Spleen (tissue), 11 donors: ENCODE measurements at regions not wholly inside any gene's neighbourhood (a gene's known extent, or its start where the extent isn't known, plus 50 kb on each side); places are given as distances from the start of the nearest gene placed in this dataset.
A peak's percentile ranks its signal among the peaks of the same experiment; 100 is the strongest.

Experiments used
- DNase-seq: peaks from one replicate; pipeline ENCODE4 v3.0.0-alpha.2; 2020
- H3K27ac ChIP-seq, 8 donors: fragments of 200-600 bp; sonication (generic) in 7 of 8; 1 replicate in 4 of 8; 2 replicates in 4 of 8; pipeline versions ENCODE4 v1.5.0 to v1.8.0; 2016 to 2021; ENCODE audit warnings: inconsistent platforms in 4 of 8, mild to moderate bottlenecking in 4 of 8, moderate library complexity in 1 of 8
- H3K27me3 ChIP-seq, 7 donors: fragments of 200-600 bp; sonication (generic) in 6 of 7; replicated peaks in 1 of 7; 1 replicate in 4 of 7; 2 replicates in 3 of 7; pipeline versions ENCODE4 v1.5.0 to v1.8.0; 2016 to 2021; ENCODE audit warnings: inconsistent platforms in 3 of 7, mild to moderate bottlenecking in 1 of 7
- H3K36me3 ChIP-seq, 6 donors: fragments of 200-600 bp; sonication (generic) in 5 of 6; 1 replicate in 4 of 6; 2 replicates in 2 of 6; pipeline versions ENCODE4 v1.5.0 to v1.8.0; 2016 to 2021; ENCODE audit warnings: inconsistent platforms in 2 of 6
- H3K4me1 ChIP-seq, 6 donors: fragments of 200-600 bp; sonication (generic) in 5 of 6; 1 replicate in 3 of 6; 2 replicates in 3 of 6; pipeline versions ENCODE4 v1.5.0 to v1.8.0; 2016 to 2021; ENCODE audit warnings: inconsistent platforms in 3 of 6
- H3K4me3 ChIP-seq, 8 donors: fragments of 200-600 bp; sonication (generic) in 7 of 8; 1 replicate in 4 of 8; 2 replicates in 4 of 8; pipeline versions ENCODE4 v1.5.0 to v1.8.0; 2016 to 2021; ENCODE audit warnings: inconsistent platforms in 4 of 8, mild to moderate bottlenecking in 4 of 8, moderate library complexity in 2 of 8
- H3K9me3 ChIP-seq, 8 donors: fragments of 200-600 bp; sonication (generic) in 7 of 8; 1 replicate in 4 of 8; 2 replicates in 4 of 8; pipeline versions ENCODE4 v1.5.0 to v1.8.0; 2016 to 2021; ENCODE audit warnings: inconsistent platforms in 4 of 8
- POLR2A ChIP-seq, 3 donors: fragments of 450-650 bp; IDR thresholded peaks; one replicate each; pipeline ENCODE4 v1.5.1; 2017; ENCODE audit warnings: antibody characterized with exemption in 3 of 3, mild to moderate bottlenecking in 1 of 3
- POLR2AphosphoS5 ChIP-seq, 3 donors: sonication (generic); formaldehyde crosslinking; IDR thresholded peaks; one replicate each; pipeline ENCODE4 v1.5.1; 2017; ENCODE audit warnings: antibody characterized with exemption in 3 of 3
- WGBS, 5 donors: extraction: QIAGEN DNeasy Blood & Tissue Kit in 3 of 5; methylation state at CpG; one replicate each; pipeline versions ENCODE4 v1.1.5 to v1.1.7; 2013 to 2018; 5-methylcytosine and 5-hydroxymethylcytosine counted together
- intact Hi-C: fragments of 100-400 bp; cut with DNase I; formaldehyde crosslinking; loops from one replicate; pipeline ENCODE4 v1.15.0; 2023; ENCODE audit warnings: low total_unique reads
- TF ChIP-seq, protein P1 (sequence below), 11 experiments: fragments of 200-600 bp in 7 of 11; fragments of 450-650 bp in 4 of 11; sonication (generic) in 4 of 11; IDR thresholded peaks in 8 of 11; conservative IDR thresholded peaks in 3 of 11; 1 replicate in 7 of 11; 2 replicates in 4 of 11; pipeline versions ENCODE4 v1.4.0 to v1.8.0; 2016 to 2021; ENCODE audit warnings: antibody characterized with exemption in 11 of 11, inconsistent platforms in 4 of 11, mild to moderate bottlenecking in 1 of 11
- donor health status: healthy with polysubstance abuse.
- donor health status: DM: no; HTN: no; CAD: no; lungs with moderate emphysema.
- donor health status: DM: no; HTN: no; CAD: no.
- donor health status: Bipolar disorder and iron deficiency.
- donor health status: healthy.
- donor health status: DM: no; HTN: no; CAD: no.
- donor health status: DM: yes; HTN: yes; CAD: no.

DNA sequence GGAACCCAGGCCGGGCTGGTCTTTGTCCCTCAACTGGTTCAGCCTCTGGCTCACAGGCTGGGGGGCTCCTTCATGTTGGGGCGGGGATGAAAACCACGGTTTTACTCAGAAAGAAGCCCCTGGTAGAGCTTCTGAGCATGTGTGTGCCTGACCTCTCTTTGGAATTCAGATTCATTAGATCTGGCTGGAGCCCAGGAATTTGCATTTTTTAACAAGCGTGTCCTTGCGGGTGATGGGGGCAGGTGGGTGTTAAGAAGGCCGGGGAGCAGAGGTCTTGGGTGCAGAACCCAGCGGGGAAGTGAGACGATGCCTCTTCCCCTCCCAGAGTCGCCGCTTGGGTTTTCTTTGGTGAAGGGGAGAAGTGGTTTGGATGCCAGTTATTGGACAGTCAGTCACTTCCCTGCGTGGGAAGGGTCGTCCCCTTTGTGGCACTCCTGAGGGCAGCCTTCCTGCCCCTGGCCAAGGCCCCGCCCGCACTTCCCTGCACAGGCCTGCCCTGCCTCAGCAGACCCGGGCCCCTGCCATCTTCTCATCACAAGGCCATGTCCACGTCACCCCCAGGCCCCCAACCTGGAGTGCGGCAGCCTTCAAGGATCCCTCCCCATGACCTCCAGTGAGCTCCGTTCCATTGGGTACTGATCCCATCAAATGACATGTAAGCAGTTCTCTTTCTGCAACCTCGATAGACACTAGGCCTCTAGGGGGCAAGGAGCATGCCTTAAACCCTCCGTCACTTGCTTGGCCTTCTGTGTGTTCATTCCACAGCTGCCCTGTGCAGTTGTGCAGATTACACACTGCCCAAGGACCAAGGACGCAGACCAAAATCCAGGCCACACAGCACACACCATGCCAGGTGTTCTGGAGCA, 177.7 kb upstream of the CIBAR2 start:
- Histone ChIP-seq H3K36me3 (no peaks in the 10 kb centered on the region), H3K4me1 (peaks cover 14 to 57% (median 36%) of the 10 kb centered on the region in 6 donors), H3K27ac (no peak overlapping the region), H3K9me3 (no peaks in the 10 kb centered on the region), H3K27me3 (no peaks in the 10 kb centered on the region), H3K4me3 (no peak overlapping the region)
- DNase-seq, result no peak
- TF ChIP-seq POLR2AphosphoS5 (IDR thresholded peaks at IDR 0.05), result no peak
- TF ChIP-seq, protein P1, sequence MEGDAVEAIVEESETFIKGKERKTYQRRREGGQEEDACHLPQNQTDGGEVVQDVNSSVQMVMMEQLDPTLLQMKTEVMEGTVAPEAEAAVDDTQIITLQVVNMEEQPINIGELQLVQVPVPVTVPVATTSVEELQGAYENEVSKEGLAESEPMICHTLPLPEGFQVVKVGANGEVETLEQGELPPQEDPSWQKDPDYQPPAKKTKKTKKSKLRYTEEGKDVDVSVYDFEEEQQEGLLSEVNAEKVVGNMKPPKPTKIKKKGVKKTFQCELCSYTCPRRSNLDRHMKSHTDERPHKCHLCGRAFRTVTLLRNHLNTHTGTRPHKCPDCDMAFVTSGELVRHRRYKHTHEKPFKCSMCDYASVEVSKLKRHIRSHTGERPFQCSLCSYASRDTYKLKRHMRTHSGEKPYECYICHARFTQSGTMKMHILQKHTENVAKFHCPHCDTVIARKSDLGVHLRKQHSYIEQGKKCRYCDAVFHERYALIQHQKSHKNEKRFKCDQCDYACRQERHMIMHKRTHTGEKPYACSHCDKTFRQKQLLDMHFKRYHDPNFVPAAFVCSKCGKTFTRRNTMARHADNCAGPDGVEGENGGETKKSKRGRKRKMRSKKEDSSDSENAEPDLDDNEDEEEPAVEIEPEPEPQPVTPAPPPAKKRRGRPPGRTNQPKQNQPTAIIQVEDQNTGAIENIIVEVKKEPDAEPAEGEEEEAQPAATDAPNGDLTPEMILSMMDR (IDR thresholded peaks at IDR 0.05 in 8 of 11, conservative IDR thresholded peaks at IDR 0.05 in 3 of 11), result no peak
- no peak for TF ChIP-seq POLR2A (IDR thresholded peaks at IDR 0.05)
- intact Hi-C loops, result no loop called here
- WGBS, 5 donors, result 69 to 80% (median 73%) methylated on average over 19 to 21 of the region's 21 CpGs

GRCh38 chr16:85290626-85291301, 178.5 kb upstream of the CIBAR2 start:
- TF ChIP-seq POLR2AphosphoS5 (IDR thresholded peaks at IDR 0.05), result no peak
- TF ChIP-seq, protein P1 (IDR thresholded peaks at IDR 0.05 in 8 of 11, conservative IDR thresholded peaks at IDR 0.05 in 3 of 11), result no peak
- TF ChIP-seq POLR2A (IDR thresholded peaks at IDR 0.05), result no peak
- no peak overlapping the region for H3K4me3 ChIP-seq
- WGBS, 5 donors, result 64 to 84% (median 71%) methylated on average over 11 to 12 of the region's 12 CpGs
- intact Hi-C loops, result no loop called here
- no peaks in the 10 kb centered on the region for H3K9me3 ChIP-seq
- H3K27ac ChIP-seq, result peak overlapping the region in 7 of 8 donors; percentile 26 to 67 (median 63)
- H3K27me3 ChIP-seq, result no peaks in the 10 kb centered on the region
- H3K4me1 ChIP-seq, result peaks cover 14 to 54% (median 35%) of the 10 kb centered on the region in 6 donors
- H3K36me3 ChIP-seq, result no peaks in the 10 kb centered on the region
- no peak for DNase-seq

DNA sequence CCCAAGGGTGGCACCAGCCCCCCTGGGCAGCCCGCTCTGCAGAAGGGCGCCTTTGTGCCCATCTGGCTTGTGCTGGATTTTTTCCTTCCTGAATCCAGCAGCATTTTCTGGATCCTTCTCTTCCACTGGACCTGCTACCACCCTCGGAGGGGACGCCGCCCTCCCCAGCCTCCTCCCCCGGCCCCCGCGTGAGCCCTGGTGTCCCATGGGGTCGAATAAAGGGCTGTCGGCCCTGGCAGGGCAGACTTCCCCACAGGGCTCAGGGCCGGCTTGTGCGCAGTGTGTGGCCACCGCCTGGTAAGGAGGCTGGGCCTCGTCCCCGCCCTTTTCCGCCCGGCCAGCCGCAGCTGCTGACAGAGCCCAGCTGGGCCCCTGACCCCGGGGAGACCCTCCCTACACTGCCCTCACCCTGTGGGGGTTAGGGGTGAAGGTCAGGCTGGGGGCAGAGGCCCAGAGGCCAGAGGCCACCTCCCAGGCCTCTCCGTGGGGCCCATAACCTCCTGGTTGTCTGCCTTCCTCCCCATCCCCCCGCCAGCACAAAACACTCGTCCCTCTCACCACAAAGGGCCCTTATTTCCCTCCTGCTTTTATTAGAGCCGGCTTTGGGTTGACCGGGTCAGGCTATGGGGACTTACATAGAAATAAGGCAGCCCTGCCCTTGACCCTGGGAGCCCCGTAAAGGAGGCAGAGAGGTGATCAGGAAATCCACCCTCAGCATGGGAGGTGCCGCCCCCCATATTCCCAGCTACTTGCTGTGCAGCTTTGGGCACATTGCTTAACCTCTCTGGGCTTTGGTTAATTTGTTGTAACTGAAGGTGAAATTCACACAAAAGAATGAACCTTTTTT, 179.3 kb upstream of the CIBAR2 start:
- peak overlapping the region in 7 of 8 donors; percentile 26 to 67 (median 63) for H3K27ac ChIP-seq
- WGBS, 5 donors, result 31 to 43% (median 39%) methylated on average over 22 to 26 of the region's 26 CpGs
- peak; percentile 76 to 90 (median 84) for TF ChIP-seq POLR2AphosphoS5 (IDR thresholded peaks at IDR 0.05)
- TF ChIP-seq POLR2A (IDR thresholded peaks at IDR 0.05), result no peak
- H3K4me3 ChIP-seq, result no peak overlapping the region
- intact Hi-C loops, result no loop called here
- H3K9me3 ChIP-seq, result no peaks in the 10 kb centered on the region
- H3K36me3 ChIP-seq, result no peaks in the 10 kb centered on the region
- no peaks in the 10 kb centered on the region for H3K27me3 ChIP-seq
- H3K4me1 ChIP-seq, result peaks cover 14 to 46% (median 32%) of the 10 kb centered on the region in 6 donors
- peak; percentile 91 for DNase-seq

DNA sequence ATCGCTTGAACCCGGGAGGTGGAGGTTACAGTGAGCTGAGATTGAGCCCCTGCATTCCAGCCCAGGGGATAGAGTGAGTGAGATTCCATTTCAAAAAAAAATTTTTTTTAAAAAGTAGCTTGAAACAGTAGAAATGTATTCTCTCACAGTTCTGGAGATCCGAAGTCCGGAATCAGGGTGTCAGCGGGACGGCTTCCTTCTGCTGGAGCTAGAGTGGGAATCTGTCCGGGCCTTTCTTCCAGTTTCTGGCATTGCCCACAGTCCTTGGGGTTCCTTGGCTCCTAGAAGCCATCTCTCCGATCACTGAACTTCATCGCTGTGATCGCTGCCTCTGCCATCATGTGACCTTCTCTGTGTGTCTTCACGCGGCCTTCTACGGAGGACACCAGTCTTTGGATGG, 181.2 kb upstream of the CIBAR2 start:
- TF ChIP-seq POLR2AphosphoS5 (IDR thresholded peaks at IDR 0.05), result no peak
- TF ChIP-seq, protein P1 (IDR thresholded peaks at IDR 0.05 in 8 of 11, conservative IDR thresholded peaks at IDR 0.05 in 3 of 11), result no peak
- TF ChIP-seq POLR2A (IDR thresholded peaks at IDR 0.05), result no peak
- DNase-seq, result no peak
- Histone ChIP-seq H3K27me3 (no peaks in the 10 kb centered on the region), H3K36me3 (no peaks in the 10 kb centered on the region), H3K4me3 (no peak overlapping the region), H3K9me3 (no peaks in the 10 kb centered on the region), H3K27ac (no peak overlapping the region), H3K4me1 (peaks cover 14 to 45% (median 28%) of the 10 kb centered on the region in 6 donors)
- intact Hi-C loops, result no loop called here
- 92 to 98% (median 97%) methylated on average over 13 of the region's 13 CpGs for WGBS, 5 donors
